ENCODE measurements at regions not wholly inside any gene's neighbourhood (a gene's known extent, or its start where the extent isn't known, plus 50 kb on each side); places are given as distances from the start of the nearest gene placed in this dataset.

DNA sequence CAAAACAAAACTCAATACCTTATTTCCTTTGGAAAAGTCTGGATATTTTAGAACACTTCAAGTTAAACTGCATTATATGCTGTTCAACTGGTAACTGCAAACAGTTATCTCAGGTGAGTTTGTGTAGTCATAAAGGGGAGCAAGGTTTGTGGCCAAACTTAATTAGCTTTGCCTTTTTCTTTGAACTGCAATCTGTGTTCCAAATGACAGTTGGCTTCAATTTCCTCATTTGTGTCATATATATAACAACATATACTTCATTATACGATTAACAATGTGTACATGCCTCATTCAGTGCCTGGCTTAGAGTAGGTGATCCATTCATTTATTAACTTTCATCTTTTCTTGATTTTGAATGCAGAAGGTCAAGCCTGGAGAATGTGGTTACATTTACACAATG lies 55.8 kb downstream of the KCNE4 start:
- no peak for DNase-seq (ENCODE audit: low read depth, low spot score)
- in situ Hi-C loops (cut with HindIII; ENCODE audit: low pct_unique_long_range_greater_than_20kb, low sequenced_read_pairs), result no loop called here

DNA sequence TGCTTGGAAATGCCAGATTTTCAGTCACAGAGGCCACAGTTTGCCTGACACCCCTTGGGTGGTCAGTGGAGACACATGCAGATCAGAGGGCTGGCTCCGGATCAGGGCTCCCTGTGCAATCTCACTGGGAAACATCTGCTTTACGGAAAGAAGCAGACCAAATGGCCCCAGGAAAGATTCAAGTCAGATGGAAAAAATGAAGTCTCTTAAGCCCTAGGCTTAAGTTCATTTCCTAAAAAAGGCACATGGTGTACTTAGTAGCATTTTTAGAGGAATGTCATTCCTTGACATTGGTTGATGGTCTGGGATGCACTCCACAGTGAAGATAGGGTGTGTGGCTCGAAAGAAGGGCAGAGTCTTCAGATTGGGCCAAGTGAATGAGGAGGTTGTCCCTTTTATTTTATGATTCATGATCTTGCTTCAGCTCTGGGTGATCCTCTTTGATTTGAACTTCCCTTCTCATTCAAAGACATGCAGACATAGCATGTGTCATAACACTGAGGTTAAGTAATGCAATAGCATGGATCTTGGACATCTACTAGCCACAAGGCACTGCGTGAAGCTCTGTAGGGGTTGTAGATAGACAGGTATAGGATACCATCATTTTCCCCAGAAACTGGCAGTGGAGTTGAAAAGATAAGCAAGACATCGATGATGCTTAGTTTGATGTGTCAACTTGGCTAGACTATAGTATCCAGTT lies 56.5 kb downstream of the KCNE4 start:
- in situ Hi-C loops (cut with HindIII; ENCODE audit: low pct_unique_long_range_greater_than_20kb, low sequenced_read_pairs), result no loop called here
- no peak for DNase-seq (ENCODE audit: low read depth, low spot score)

DNA sequence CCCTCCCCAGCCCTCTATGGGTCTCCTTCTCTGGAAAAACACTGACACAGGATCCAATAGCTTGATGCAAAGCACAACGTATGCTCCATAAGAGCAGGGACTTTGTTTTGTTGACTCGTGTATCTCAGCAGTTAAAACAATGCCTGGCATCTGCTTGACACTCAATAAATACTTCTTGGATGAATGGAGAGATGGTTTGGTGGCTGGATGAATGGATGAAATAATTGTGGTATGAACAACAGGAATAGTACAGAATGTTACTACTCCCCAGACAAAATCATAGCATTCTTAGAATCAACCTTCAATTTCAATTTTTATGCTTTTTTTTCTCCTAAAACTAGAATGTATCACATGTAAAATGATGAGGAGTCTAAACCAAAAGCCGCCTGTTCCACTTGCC lies 57.4 kb downstream of the KCNE4 start:
- no peak for DNase-seq (ENCODE audit: low read depth, low spot score)
- in situ Hi-C loops (cut with HindIII; ENCODE audit: low pct_unique_long_range_greater_than_20kb, low sequenced_read_pairs), result no loop called here

DNA sequence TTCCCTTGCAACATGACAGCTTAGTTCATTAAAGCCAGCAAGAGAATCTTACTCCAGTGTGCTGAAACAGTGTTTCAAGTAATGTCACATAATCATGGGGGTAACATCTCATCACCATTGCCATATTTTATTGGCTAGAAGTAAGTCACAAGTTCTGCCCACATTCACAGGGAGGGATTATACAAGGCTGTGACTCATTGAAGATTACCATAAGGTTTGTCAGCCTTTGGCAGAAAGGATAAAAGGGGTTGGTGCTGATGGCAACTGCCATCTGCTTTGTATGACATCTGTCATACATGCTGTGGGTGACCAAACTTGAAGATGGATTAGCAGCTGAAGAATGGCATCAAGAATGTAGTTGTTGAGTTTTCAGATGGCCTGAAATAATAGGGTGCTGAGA lies 61.2 kb downstream of the KCNE4 start:
- DNase-seq (ENCODE audit: low read depth, low spot score), result no peak
- in situ Hi-C loops (cut with HindIII; ENCODE audit: low pct_unique_long_range_greater_than_20kb, low sequenced_read_pairs), result no loop called here

DNA sequence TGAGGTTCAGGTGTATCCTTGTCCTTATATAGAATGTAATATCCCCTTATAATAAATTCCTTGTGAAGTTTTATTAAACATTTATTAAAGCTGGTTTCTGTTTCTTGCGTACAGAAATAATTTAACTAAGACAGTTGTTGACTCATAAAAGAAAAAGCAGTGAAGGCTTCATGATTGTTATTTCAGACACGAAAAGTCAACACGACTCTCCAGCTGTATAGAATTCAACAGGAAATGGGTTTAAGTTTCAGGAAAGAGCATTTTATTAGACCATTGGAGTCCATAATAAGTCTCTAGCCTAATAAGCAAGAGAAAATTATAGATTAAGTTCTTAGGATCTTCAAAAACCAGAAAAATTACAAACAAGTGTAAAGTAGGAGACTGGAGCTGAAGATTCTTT lies 62.2 kb downstream of the KCNE4 start:
- DNase-seq (ENCODE audit: low read depth, low spot score), result no peak
- in situ Hi-C loops (cut with HindIII; ENCODE audit: low pct_unique_long_range_greater_than_20kb, low sequenced_read_pairs), result no loop called here

DNA sequence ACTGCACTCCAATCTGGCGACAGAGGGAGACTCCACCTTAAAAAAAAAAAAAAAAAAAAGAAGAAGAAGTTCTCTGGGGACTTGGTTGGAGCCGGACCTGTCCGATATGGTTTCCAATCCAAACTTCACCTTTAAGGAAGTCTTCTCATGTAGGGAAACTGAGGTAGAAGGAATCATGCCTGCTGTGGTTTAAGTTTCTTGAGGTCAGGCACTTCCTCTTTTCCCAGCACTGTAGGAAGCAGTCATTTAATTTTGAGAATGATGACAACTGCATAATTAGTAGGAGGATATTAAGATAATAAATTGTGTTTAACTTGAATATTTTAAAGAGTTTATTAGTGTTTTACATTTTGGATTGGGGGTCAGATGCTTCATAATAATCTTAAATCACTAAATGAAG lies 62.9 kb downstream of the KCNE4 start:
- in situ Hi-C loops (cut with HindIII; ENCODE audit: low pct_unique_long_range_greater_than_20kb, low sequenced_read_pairs), result no loop called here

DNA sequence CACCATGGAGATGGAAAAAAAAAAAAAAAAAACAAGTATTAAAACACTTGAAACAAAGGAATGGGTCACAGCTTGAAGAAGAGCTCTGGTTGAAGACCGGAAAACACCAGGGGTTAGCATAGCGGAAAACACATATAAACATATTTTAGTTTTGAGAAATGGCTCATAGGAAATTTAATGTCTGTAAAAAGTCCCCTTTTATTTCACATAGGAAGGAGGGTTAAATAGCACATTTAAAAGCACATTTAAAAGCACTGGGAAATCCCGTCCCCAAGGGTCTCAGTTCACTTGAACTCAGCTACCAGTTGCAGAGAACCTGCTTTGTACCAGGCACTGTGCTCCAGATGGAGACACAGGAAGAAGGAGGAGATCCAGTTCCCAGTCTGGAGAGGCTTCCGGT lies 65.5 kb downstream of the KCNE4 start:
- DNase-seq (ENCODE audit: low read depth, low spot score), result no peak
- in situ Hi-C loops (cut with HindIII; ENCODE audit: low pct_unique_long_range_greater_than_20kb, low sequenced_read_pairs), result no loop called here

More for the DNA sequence above, 62.9 kb downstream of the KCNE4 start:
- no peak for DNase-seq (ENCODE audit: low read depth, low spot score)

DNA sequence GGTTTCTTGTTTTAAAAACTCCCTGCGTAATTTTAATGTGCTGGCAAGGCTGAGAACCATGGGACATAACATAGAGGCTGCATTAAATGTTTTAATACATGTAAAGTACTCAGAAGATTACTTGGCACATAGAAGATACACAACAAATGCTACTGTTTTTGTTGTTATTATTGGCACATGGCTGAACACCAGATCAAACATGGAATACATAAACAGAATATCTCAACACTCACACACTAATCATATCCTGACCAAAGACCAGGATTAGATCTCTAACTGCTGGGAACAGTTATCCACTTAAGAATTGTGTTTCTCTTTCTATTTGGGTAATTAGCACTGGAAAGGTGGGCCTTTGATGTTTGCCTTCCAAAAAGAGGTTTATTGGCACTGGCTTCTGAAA lies 69.3 kb downstream of the KCNE4 start:
- DNase-seq (ENCODE audit: low read depth, low spot score), result no peak
- in situ Hi-C loops (cut with HindIII; ENCODE audit: low pct_unique_long_range_greater_than_20kb, low sequenced_read_pairs), result no loop called here

DNA sequence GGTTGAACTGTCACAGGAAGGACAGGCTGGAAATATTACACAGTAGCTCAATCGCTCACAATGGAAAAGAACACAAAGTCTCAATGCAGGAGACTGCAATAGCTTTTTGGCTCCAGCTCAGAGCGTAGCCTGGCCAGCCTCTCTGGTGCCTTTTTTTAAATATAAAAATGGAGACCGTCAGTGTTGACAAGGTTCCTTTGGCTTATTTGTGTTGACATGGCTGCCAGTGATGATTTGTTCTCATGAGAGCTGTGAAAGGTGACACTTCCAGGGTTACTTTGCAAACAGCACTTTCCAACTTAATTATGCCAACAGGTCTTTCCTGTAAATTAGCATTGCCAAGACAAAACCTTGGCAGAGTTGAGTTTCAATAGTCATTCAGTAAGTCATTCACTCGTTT lies 70.8 kb downstream of the KCNE4 start:
- no peak for DNase-seq (ENCODE audit: low read depth, low spot score)
- in situ Hi-C loops (cut with HindIII; ENCODE audit: low pct_unique_long_range_greater_than_20kb, low sequenced_read_pairs), result no loop called here

DNA sequence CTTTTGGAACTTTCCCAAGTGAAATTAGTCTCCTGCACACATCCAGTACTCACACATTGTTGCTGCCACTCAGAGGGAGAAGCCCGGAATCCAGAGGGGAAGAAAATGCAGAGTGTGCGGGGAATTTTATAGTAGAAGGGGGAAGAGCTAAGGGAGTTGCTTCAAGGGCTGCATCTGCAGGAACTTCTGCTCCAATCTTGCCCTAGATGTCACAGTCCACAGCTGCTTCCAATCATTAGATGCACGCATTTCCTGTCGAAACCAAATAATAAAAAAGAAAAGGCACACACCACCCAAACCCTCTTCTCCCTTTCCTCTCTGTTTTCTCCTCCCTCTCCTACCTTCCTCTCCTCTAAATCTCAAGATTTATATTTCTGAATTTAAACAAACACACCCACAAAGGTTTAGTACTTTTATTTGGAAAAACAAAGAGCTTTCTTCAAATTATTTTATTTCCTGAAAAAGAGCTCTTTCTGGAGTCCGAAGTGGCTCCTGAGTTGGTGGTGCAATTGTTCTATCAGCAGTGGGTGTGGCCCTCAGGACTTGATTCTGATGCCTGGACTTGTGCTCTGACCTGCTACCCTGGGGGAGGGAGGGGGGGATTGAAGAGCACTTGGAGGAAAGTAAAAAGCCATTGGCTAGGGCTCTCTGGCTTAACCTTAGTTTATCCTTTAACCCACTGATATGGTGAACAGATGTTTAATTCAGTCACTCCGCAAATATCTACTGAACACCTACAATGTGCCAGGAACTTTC lies 72.0 kb downstream of the KCNE4 start:
- in situ Hi-C loops (cut with HindIII; ENCODE audit: low pct_unique_long_range_greater_than_20kb, low sequenced_read_pairs), result no loop called here
- DNase-seq (ENCODE audit: low read depth, low spot score), result no peak

DNA sequence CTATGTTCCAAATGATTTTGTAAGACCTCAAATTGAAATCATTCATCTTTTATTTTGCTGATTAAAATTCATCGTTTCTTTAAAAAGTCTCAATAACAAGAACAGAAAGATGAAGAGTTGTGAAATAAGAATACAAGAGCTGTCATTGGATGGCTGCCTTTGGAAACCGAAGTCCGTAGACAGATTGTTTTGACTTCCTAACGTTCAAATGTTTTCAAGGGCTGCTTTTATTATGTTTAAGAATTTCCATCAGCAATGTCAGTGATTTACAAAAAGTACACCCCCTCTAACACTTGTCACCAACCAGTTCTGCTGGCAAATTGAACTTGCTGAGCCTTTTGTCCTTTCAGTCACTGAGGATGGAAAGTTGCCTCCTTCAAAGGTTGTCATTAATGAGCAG lies 89.6 kb downstream of the KCNE4 start:
- in situ Hi-C loops (cut with HindIII; ENCODE audit: low pct_unique_long_range_greater_than_20kb, low sequenced_read_pairs), result no loop called here
- DNase-seq (ENCODE audit: low read depth, low spot score), result no peak

DNA sequence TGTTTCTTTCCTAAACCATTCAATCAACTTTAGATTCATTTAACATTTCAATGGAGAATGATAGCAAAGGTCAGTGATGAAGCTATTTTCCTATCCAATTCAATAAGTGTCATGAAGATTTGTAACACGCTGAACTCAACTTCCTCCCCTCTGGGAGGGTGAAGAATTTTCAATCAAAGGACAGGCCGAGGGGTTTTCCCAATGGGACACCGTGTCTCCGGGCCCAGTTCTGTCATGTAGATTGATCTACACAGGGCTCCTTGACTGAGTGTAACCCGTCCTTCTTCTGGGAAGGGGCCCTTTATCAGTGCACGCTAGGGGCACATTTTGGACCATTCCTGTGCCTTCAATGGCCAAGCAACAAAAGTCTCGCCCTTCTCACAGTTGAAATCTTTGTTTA lies 90.1 kb downstream of the KCNE4 start:
- in situ Hi-C loops (cut with HindIII; ENCODE audit: low pct_unique_long_range_greater_than_20kb, low sequenced_read_pairs), result no loop called here
- no peak for DNase-seq (ENCODE audit: low read depth, low spot score)

DNA sequence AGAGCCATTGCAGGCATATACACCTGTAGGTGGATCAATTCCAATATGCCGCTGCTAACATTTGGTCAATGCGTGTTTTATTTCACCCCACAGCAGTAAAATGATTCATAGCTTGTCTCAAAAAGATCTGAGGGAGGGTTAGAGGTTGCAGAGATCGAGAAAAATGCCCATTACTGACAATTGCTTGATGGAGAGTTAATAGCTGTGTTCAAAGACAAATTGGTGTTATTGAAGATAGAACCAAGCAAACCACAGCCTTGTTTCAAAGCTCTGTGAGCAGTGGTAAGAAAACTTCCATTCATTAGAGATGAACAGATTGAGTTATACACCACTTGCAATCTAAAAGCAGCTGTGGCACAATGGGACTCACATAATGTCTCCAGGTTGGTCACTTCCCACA lies 95.4 kb downstream of the KCNE4 start:
- in situ Hi-C loops (cut with HindIII; ENCODE audit: low pct_unique_long_range_greater_than_20kb, low sequenced_read_pairs), result no loop called here
- DNase-seq (ENCODE audit: low read depth, low spot score), result peak; percentile 23

DNA sequence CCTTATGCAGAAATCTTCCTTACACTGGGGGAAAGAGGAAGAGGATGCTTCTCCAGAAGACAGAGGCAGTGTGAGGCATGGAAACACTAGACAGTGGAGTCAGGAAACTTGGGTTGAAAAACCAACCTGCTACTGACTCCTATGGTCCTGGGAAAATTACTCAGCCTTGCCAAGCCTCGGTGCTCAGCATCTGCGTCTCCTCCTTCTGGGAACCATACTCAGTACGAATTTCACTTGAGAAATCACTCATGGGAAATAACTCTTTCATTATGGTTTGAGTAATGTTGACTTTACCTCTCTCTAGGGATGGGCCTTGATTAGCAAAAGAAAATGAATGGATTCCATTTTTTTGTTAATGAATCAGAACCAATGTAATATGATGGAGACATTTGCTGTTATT lies 96.5 kb downstream of the KCNE4 start:
- in situ Hi-C loops (cut with HindIII; ENCODE audit: low pct_unique_long_range_greater_than_20kb, low sequenced_read_pairs), result no loop called here

DNA sequence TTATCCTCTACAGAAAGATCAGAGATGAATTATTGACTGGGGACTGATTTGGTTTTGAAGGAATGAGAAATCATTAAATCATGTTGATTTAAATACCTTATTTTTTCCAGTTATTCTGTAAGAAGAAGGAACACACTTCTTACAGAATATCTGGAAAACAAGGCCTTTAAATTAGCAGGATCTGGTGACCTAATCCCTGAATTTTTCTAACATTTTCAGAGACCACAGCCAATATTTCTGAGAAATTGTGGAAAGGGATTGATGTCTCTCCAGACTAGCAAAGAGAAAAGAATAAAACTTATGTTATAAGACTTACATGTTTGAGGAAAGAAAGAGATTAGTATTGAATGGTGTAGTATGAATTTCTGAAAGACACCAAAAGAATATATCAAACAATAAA lies 104.0 kb downstream of the KCNE4 start:
- in situ Hi-C loops (cut with HindIII; ENCODE audit: low pct_unique_long_range_greater_than_20kb, low sequenced_read_pairs), result no loop called here
- DNase-seq (ENCODE audit: low read depth, low spot score), result no peak

More for the DNA sequence above, 96.5 kb downstream of the KCNE4 start:
- DNase-seq (ENCODE audit: low read depth, low spot score), result no peak

DNA sequence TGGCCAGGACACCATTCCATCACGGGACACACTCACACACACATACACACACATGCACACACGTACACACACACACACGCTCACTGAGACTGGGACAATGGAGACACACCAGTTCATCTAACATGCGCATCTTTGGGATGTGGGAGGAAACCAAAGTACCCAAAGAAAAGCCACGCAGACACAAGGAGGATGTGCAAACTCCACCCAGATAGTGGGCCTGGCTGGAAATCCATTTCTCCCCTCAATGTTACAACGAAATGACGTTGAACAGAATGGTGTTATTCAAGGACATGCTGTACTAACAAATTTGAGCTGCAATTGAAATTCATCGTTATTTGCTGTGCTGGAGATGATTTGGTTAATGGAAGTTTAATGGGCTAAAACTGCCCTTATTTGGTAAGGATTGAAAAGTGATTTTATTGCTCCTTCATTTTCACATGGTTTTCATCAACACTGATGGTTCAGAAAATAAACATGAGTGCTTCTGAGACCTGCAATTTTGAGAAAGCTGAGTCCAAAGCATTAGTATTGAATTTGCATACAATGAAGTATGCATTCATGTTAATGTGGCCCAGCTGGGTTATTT lies 110.0 kb downstream of the KCNE4 start:
- in situ Hi-C loops (cut with HindIII; ENCODE audit: low pct_unique_long_range_greater_than_20kb, low sequenced_read_pairs), result no loop called here
- no peak for DNase-seq (ENCODE audit: low read depth, low spot score)

DNA sequence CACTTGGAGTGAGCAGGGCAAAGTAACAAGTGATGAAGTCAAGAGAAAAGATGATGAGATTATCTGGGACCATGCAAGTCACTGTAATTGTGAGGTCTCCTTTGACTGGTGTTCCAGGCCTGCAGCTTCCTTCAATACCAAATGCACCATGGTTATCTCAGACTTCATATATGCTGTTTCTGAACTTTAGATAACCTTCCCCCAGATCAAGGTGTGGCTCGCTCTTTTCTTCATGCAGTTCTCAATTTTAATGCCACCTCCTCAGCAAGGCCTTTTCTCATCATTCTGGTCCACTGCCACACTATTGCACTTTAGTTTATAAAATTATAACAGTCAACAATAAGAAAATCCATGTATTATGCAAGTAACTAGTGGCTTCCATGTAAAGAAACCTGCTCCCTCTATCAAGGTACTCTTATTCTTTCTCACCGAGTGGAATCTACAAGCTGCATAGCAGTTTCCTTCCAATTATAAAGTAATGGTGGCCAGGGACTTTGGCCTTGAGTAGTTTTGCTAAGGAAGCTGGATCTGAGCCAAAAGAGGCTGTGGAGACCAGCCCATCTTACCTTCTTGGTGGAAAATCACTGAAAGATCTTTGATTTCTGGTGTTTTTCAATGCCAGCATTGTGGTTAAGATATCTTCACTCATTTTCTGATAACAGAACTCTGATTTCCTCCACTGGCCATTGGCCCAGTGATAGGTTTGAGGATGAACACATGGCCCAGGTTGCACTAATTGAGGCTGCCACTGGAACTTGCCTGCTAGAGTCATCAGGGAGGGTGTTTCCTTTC lies 113.6 kb downstream of the KCNE4 start:
- in situ Hi-C loops (cut with HindIII; ENCODE audit: low pct_unique_long_range_greater_than_20kb, low sequenced_read_pairs), result no loop called here

DNA sequence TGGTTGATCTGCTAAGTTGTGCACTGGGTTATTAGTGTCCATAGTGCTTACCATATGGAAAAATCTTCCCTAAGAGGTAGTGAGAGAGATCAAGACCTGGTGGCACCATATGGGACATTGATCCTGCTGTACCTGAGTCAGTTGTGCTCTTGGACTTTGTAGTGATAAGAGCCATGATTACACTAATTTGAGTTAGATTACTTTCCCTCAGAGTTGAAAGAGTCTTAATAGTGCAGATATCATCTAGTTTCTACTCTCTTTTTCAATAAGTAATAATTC lies 114.2 kb downstream of the KCNE4 start:
- in situ Hi-C loops (cut with HindIII; ENCODE audit: low pct_unique_long_range_greater_than_20kb, low sequenced_read_pairs), result no loop called here
- no peak for DNase-seq (ENCODE audit: low read depth, low spot score)

More for the DNA sequence above, 113.6 kb downstream of the KCNE4 start:
- DNase-seq (ENCODE audit: low read depth, low spot score), result no peak

Data from SK-MEL-5 (cell line).